ENCODE measurements at regions not wholly inside any gene's neighbourhood (a gene's known extent, or its start where the extent isn't known, plus 50 kb on each side); places are given as distances from the start of the nearest gene placed in this dataset.

GRCh38 chr20:55893031-55893430, 112.3 kb downstream of the CBLN4 start:
- H3K9me3 ChIP-seq, result peaks cover 0 to 29% (median 8%) of the 10 kb centered on the region in 8 donors
- DNase-seq, result no peak
- TF ChIP-seq POLR2A (IDR thresholded peaks at IDR 0.05) (no peak), POLR2AphosphoS5 (IDR thresholded peaks at IDR 0.05) (no peak), CTCF (IDR thresholded peaks at IDR 0.05 in 8 of 11, conservative IDR thresholded peaks at IDR 0.05 in 3 of 11) (no peak)

DNA sequence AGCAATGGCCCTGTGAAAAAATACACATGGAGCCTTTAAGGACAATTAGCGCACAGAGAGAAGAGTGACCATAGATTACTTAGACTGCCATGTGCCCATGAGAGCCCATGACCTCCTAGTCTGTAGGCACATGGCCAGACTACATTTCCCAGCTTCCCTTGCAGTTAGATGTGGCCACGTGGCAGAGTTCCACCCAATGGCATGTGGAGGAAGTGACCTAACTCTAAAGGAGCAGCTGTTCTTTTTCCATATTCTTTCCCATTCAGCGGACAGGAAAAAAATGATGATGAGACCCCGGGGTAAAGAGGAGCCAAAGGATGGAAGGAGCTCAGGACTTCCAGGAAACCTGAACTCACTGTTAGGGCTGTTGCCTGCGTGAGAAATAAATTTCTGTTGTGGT, 116.6 kb downstream of the CBLN4 start:
- Histone ChIP-seq H3K27me3 (replicated peaks in 1 of 7) (no peaks in the 10 kb centered on the region), H3K4me1 (no peaks in the 10 kb centered on the region), H3K36me3 (no peaks in the 10 kb centered on the region), H3K9me3 (peaks cover 0 to 14% (median 2%) of the 10 kb centered on the region in 8 donors), H3K4me3 (no peak overlapping the region), H3K27ac (no peak overlapping the region)
- TF ChIP-seq POLR2AphosphoS5 (IDR thresholded peaks at IDR 0.05), result no peak
- TF ChIP-seq POLR2A (IDR thresholded peaks at IDR 0.05), result no peak
- TF ChIP-seq CTCF (IDR thresholded peaks at IDR 0.05 in 8 of 11, conservative IDR thresholded peaks at IDR 0.05 in 3 of 11), result no peak
- WGBS, 5 donors, result 75 to 86% (median 77%) methylated on average over 5 of the region's 5 CpGs
- DNase-seq, result no peak
- intact Hi-C loops (cut with DNase I; ENCODE audit: low total_unique reads), result no loop called here

More at GRCh38 chr20:55893031-55893430, 112.3 kb downstream of the CBLN4 start:
- no peak overlapping the region for H3K27ac ChIP-seq
- H3K27me3 ChIP-seq (replicated peaks in 1 of 7), result no peaks in the 10 kb centered on the region
- intact Hi-C loops (cut with DNase I; ENCODE audit: low total_unique reads), result no loop called here
- H3K36me3 ChIP-seq, result no peaks in the 10 kb centered on the region
- no peak overlapping the region for H3K4me3 ChIP-seq
- no peaks in the 10 kb centered on the region for H3K4me1 ChIP-seq

DNA sequence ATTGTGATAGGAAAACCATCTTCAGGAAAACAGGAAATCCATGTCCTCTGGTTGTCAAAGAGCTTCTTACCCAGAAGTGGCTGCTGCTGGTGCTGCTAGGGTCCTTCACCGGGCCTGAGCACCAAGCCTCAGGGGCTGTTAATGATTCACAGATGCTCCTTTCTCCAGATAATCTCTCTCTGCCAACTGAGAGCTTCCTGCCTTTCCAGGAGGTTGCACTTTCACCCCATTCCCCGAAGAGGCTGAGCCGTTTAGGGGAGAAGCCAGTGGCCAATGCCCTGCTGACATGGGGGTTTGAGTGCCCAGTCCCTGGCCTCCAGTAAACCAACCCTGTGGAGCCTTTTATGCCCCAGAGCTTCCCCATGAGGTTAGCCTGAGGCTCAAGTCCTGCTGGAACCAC, 122.4 kb downstream of the CBLN4 start:
- H3K36me3 ChIP-seq, result no peaks in the 10 kb centered on the region
- no peaks in the 10 kb centered on the region for H3K4me1 ChIP-seq
- intact Hi-C loops (cut with DNase I; ENCODE audit: low total_unique reads), result no loop called here
- no peaks in the 10 kb centered on the region for H3K27me3 ChIP-seq (replicated peaks in 1 of 7)
- DNase-seq, result no peak
- TF ChIP-seq POLR2A (IDR thresholded peaks at IDR 0.05), result no peak
- H3K9me3 ChIP-seq, result peaks cover 0 to 11% (median 0%) of the 10 kb centered on the region in 8 donors
- no peak overlapping the region for H3K4me3 ChIP-seq
- 60 to 81% (median 75%) methylated on average over 3 of the region's 3 CpGs for WGBS, 5 donors
- no peak overlapping the region for H3K27ac ChIP-seq

DNA sequence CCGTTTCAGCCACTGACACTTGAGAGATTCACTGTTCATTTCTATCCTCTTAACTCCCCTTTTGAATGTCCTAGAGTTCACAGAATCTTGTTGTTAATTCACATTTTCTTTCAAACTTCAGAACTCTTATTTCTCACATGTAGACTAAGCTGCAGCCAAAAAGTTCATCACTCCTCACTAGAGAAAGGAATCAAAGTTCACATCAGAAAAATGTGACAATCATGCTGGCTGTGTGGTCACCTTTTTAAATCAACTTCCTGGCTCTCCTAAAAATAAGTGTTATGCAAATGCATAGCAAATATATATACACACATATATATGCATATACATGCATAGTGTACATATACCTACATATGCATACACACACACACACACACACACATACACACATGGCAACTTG, 123.0 kb downstream of the CBLN4 start:
- no peaks in the 10 kb centered on the region for H3K27me3 ChIP-seq (replicated peaks in 1 of 7)
- peaks cover 0 to 11% (median 0%) of the 10 kb centered on the region in 8 donors for H3K9me3 ChIP-seq
- no peak overlapping the region for H3K27ac ChIP-seq
- H3K4me1 ChIP-seq, result no peaks in the 10 kb centered on the region
- DNase-seq, result no peak
- WGBS, 5 donors, result 31 to 69% (median 60%) methylated on average over 1 of the region's 1 CpG
- H3K4me3 ChIP-seq, result no peak overlapping the region
- intact Hi-C loops (cut with DNase I; ENCODE audit: low total_unique reads), result no loop called here
- no peaks in the 10 kb centered on the region for H3K36me3 ChIP-seq
- TF ChIP-seq POLR2AphosphoS5 (IDR thresholded peaks at IDR 0.05) (no peak), CTCF (IDR thresholded peaks at IDR 0.05 in 8 of 11, conservative IDR thresholded peaks at IDR 0.05 in 3 of 11) (no peak), POLR2A (IDR thresholded peaks at IDR 0.05) (no peak)

DNA sequence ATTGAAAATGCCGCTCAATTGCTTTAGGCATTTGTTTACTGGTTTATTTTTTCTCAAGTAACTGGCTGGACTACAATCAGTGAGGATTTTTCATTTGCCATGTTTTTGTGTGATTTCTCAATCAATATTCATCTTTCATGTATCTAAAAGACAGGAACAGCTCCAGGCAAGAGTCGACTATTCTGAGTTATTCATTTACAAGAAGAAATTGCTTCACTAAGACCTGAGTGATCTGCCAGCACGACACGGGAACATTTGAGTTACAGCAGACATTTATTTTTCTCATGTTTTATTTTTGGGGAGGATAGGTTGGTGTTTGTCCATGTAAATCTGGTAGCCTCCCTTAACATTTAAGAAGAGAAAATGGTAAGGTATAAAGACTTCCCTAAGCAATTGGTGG, 124.1 kb downstream of the CBLN4 start:
- Histone ChIP-seq H3K36me3 (no peaks in the 10 kb centered on the region), H3K4me3 (no peak overlapping the region), H3K9me3 (peaks cover 0 to 11% (median 0%) of the 10 kb centered on the region in 8 donors), H3K27me3 (replicated peaks in 1 of 7) (no peaks in the 10 kb centered on the region), H3K4me1 (no peaks in the 10 kb centered on the region), H3K27ac (no peak overlapping the region)
- intact Hi-C loops (cut with DNase I; ENCODE audit: low total_unique reads), result no loop called here
- TF ChIP-seq POLR2AphosphoS5 (IDR thresholded peaks at IDR 0.05), result no peak
- no peak for TF ChIP-seq POLR2A (IDR thresholded peaks at IDR 0.05)
- no peak for TF ChIP-seq CTCF (IDR thresholded peaks at IDR 0.05 in 8 of 11, conservative IDR thresholded peaks at IDR 0.05 in 3 of 11)
- 76 to 89% (median 79%) methylated on average over 4 of the region's 4 CpGs for WGBS, 5 donors
- DNase-seq, result no peak

All from spleen (tissue), 11 donors.